ENCODE measurements at regions not wholly inside any gene's neighbourhood (a gene's known extent, or its start where the extent isn't known, plus 50 kb on each side); places are given as distances from the start of the nearest gene placed in this dataset.

GRCh38 chr3:36282766-36283165 lies 97.5 kb upstream of the STAC start:
- Histone ChIP-seq H3K9me3 (ENCODE audit: control insufficient read depth, insufficient read depth, low read depth, low read length) (no peaks in the 10 kb centered on the region), H3K4me3 (ENCODE audit: low read depth, low read length) (no peak overlapping the region), H3K27ac (ENCODE audit: extremely low read depth, low read depth, low read length) (no peak overlapping the region), H3K4me1 (ENCODE audit: control insufficient read depth, insufficient read depth, low read length) (no peaks in the 10 kb centered on the region), H3K36me3 (ENCODE audit: control insufficient read depth in 2 of 2, insufficient read depth in 1 of 2, low read length in 2 of 2) (no peaks in the 10 kb centered on the region)
- TF ChIP-seq ZBTB49 (tag by site-specific recombination; IDR thresholded peaks at IDR 0.05; ENCODE audit: low read depth) (no peak), ZNF76 (tag by site-specific recombination; IDR thresholded peaks at IDR 0.05; ENCODE audit: borderline replicate concordance, low read depth) (no peak), ZNF544 (tag by site-specific recombination; IDR thresholded peaks at IDR 0.05) (no peak), SP2 (tag by site-specific recombination; IDR thresholded peaks at IDR 0.05) (no peak), ZNF596 (tag by site-specific recombination; IDR thresholded peaks at IDR 0.05) (no peak), EGR2 (tag by site-specific recombination; IDR thresholded peaks at IDR 0.05; ENCODE audit: low read depth) (no peak), MYNN (tag by site-specific recombination; IDR thresholded peaks at IDR 0.05; ENCODE audit: borderline replicate concordance) (no peak), ZNF169 (tag by site-specific recombination; IDR thresholded peaks at IDR 0.05) (no peak), ZNF768 (tag by site-specific recombination; IDR thresholded peaks at IDR 0.05) (no peak), ZNF449 (tag by site-specific recombination; IDR thresholded peaks at IDR 0.05) (no peak), ZNF248 (tag by site-specific recombination; IDR thresholded peaks at IDR 0.05) (no peak), ZNF24 (tag by site-specific recombination; IDR thresholded peaks at IDR 0.05) (no peak), ZNF394 (tag by site-specific recombination; IDR thresholded peaks at IDR 0.05; ENCODE audit: borderline replicate concordance) (no peak), ZIC2 (tag by site-specific recombination; IDR thresholded peaks at IDR 0.05) (no peak), ZNF391 (tag by site-specific recombination; IDR thresholded peaks at IDR 0.05; ENCODE audit: borderline replicate concordance, low read depth) (no peak)
- ChIA-PET CTCF (interaction anchor here (0.7 to 1.3 kb wide), 2 partner anchors 8 to 32 kb away, joined by 4 read pairs; no protein-coding TSS in a partner anchor), POLR2A (no interaction called here)

- H3K4me3 ChIP-seq (ENCODE audit: low read depth, low read length), result no peak overlapping the region
- ChIA-PET CTCF (no interaction called here), POLR2A (no interaction called here)
- no peaks in the 10 kb centered on the region for H3K36me3 ChIP-seq (ENCODE audit: control insufficient read depth in 2 of 2, insufficient read depth in 1 of 2, low read length in 2 of 2)
- H3K9me3 ChIP-seq (ENCODE audit: control insufficient read depth, insufficient read depth, low read depth, low read length), result no peaks in the 10 kb centered on the region
- TF ChIP-seq ZNF488 (tag by site-specific recombination; IDR thresholded peaks at IDR 0.05) (no peak), ZNF16 (tag by site-specific recombination; IDR thresholded peaks at IDR 0.05; ENCODE audit: low read depth) (no peak), WT1 (tag by site-specific recombination; IDR thresholded peaks at IDR 0.05) (no peak), ZNF211 (tag by site-specific recombination; IDR thresholded peaks at IDR 0.05; ENCODE audit: low read depth) (no peak), ZEB2 (tag by site-specific recombination; IDR thresholded peaks at IDR 0.05) (no peak), RBAK (tag by site-specific recombination; IDR thresholded peaks at IDR 0.05) (no peak), ZNF791 (tag by site-specific recombination; IDR thresholded peaks at IDR 0.05) (no peak), ZNF184 (tag by site-specific recombination; IDR thresholded peaks at IDR 0.05) (no peak), ZNF837 (tag by site-specific recombination; IDR thresholded peaks at IDR 0.05) (no peak)
- H3K4me1 ChIP-seq (ENCODE audit: control insufficient read depth, insufficient read depth, low read length), result no peaks in the 10 kb centered on the region
- no peak overlapping the region for H3K27ac ChIP-seq (ENCODE audit: extremely low read depth, low read depth, low read length)
Observed at GRCh38 chr3:36295296-36295695, 85.0 kb upstream of the STAC start.

Data from HEK293 (cell line).